HG02798 (cell line): ENCODE measurements at regions not wholly inside any gene's neighbourhood (a gene's known extent, or its start where the extent isn't known, plus 50 kb on each side); places are given as distances from the start of the nearest gene placed in this dataset.

Source experiments
- ATAC-seq: cut with Tn5 transposase; IDR thresholded peaks from one replicate; pipeline ENCODE4 v1.9.1; 2021; ENCODE audit warnings: mild to moderate bottlenecking; ENCODE audit not compliant: unreplicated experiment, poor library complexity

DNA sequence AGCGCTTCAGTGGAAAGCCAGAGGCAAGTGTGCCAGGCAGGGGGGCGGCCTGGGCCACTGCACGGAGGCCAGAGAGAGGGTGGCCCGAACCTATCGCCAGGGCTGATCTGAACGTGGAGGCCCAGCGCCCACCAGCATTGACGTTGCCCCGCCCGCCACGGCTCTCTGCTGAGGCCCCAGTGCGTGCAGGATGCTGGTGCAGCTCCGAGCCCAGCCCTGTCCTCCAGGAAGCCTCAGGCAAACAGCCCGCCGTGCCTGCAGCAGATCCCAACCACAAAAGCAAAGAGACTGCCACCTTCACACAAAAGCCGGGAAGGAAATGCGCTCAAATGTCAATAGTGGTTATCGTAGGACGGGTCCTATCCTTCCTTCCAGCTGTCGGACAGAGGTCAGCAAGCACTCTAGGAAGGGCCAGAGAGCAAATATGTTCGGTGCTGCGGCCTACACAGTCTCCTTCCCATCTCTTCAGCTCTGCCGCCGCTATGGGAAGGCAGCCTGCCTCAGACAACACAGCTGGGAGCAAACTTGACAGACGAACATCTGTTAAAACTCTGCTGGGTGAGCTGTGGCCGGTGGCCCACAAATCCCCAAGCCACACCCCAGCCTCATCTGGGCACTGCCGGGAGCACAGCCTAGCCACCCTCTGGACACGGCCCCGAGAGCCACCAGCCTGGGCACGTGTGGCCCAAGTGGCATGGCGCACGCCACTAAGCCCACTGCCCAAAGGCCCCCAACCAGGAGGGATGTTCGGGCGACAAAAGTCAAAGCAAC is 146.2 kb downstream of the CRYBB2 start:
- ATAC-seq, result no peak

DNA sequence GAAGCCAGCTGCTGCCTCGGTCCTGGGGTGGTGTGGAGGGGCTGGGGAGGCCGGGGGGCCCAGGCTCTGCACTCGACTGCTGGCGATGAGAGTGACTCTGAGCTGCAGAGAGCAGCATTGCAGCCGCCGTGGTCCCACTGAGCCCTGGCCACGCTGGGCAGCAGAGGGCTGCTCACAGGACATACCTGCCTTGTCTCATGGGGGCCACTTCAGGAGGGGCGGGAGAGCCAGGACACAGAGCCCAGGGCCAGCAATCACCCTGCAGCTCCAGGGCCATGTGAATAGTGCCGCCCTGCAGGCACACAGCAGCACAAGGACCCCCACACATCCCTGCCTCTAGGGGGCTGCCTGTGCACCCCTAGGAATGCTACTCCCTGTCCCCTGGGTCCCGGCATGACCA is 147.0 kb downstream of the CRYBB2 start:
- no peak for ATAC-seq

DNA sequence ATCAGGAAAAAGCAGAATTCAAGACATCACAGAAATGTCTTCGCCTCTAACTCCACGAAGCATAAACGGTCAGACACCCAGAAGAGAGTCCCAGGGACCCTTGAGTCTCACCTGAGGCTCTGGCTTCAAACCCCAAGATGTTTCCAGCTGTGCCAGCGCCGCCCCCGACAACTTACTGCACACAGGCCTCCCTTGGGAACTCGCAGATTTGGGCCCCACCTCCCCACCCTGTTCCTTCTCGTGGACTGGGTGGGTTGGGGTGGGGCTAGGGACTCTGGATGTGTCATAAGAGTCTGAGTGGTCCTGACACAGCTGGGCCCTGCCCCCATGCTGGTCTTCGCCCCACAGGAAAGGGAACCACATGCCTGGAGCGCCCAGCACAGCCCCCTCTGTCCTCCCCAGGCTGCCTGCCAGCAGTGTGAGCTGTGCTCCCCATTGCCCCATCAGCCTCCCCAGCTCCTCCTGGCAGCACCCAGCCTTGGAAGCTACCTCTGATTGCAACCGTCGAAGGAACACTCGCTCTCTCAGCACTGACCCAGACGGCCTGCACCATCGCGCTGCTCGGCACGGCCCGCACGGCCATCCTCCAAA is 147.5 kb downstream of the CRYBB2 start:
- no peak for ATAC-seq

DNA sequence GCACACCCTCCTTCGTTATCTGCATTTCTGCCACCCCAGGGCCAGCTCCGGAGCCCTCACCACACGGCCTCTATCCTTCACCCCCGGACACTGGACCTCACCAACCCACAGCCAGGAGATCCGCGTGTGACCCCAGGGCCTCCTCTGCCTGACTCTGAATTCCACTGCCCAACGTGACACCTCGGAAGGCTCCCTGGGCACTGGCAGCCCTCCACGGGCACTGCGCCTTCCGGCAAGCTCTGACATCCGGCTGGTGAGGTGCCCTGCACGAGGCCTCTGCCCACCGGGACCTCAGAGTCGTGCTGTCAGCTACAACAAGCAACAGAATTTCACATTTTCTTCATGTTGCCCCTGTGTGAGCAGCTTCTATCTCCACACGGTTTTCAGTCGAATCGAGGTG is 148.3 kb downstream of the CRYBB2 start:
- no peak for ATAC-seq

- ATAC-seq, result no peak
These were observed 148.8 kb downstream of the CRYBB2 start for GRCh38 chr22:25368271-25368670.

DNA sequence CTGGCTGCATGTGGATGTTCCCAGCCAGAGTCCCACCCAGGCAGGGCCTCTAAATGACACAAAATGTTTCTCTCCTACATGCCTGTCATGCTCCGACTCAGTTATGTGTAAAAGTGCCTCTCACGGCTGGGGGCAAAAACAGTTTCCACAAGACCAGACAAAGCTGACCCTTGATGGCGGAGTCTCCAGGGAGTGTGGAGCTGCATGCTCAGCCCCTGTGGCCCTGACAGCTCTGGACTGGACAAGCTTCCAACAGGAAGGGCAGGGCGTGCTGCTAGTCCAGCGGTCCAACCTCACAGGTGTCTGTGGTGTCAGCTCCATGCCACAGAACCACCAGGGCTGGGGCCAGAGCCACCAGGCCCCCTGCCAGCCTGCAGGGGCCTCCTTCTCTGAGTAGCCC is 149.6 kb downstream of the CRYBB2 start:
- ATAC-seq, result no peak

- ATAC-seq, result no peak
These were observed 150.9 kb downstream of the CRYBB2 start for GRCh38 chr22:25370322-25370721.

GRCh38 chr22:25372000-25372595 is 152.7 kb downstream of the CRYBB2 start:
- ATAC-seq, result no peak

GRCh38 chr22:25373961-25374360 is 154.5 kb downstream of the CRYBB2 start:
- no peak for ATAC-seq

DNA sequence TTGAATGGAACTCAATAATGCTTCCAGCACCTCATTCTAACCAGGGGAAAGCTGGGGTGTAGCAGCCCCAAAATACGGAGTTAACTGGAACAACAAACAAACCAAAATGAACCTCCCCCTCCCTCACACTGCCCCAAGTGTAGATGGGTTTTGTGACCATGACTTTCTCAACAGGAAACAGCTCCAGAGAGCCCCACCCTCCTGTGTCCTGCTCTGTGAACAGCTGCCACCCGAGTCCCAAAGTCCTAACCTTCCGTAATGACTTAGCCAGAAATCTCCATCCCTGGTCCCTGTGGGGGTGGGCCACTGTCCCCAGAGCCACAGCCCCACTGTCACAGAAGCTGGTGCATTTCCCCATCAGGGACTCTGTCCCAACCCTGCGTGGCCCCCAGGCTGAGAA is 155.4 kb downstream of the CRYBB2 start:
- no peak for ATAC-seq

GRCh38 chr22:25375683-25376082 is 156.2 kb downstream of the CRYBB2 start:
- ATAC-seq, result no peak

GRCh38 chr22:25377699-25378098 is 158.3 kb downstream of the CRYBB2 start:
- no peak for ATAC-seq

- ATAC-seq, result no peak
These were observed 160.8 kb downstream of the CRYBB2 start for GRCh38 chr22:25380122-25380747.

- no peak for ATAC-seq
These were observed 163.3 kb downstream of the CRYBB2 start for GRCh38 chr22:25382762-25383161.

- no peak for ATAC-seq
These were observed 163.9 kb downstream of the CRYBB2 start for GRCh38 chr22:25383278-25383820.

- ATAC-seq, result no peak
These were observed 164.5 kb downstream of the CRYBB2 start for GRCh38 chr22:25383892-25384291.

DNA sequence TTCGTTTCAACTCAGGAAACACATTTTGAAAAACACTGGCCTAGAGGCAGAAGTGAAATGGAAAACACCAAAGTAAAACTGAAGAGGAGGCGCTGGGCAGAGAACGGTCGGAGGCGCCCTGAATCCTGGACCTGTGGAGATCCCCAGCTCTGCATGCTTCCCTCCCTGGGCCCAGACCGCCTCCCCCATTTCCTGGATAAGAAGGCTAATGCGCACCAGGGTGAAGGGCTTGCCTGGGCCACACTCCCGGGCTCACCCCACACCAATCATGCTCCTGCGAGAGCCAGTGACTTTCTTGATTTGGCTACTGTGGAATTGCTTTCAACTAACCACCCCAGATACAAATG is 167.1 kb downstream of the CRYBB2 start:
- ATAC-seq, result no peak

GRCh38 chr22:25388415-25388814 is 169.0 kb downstream of the CRYBB2 start:
- no peak for ATAC-seq

DNA sequence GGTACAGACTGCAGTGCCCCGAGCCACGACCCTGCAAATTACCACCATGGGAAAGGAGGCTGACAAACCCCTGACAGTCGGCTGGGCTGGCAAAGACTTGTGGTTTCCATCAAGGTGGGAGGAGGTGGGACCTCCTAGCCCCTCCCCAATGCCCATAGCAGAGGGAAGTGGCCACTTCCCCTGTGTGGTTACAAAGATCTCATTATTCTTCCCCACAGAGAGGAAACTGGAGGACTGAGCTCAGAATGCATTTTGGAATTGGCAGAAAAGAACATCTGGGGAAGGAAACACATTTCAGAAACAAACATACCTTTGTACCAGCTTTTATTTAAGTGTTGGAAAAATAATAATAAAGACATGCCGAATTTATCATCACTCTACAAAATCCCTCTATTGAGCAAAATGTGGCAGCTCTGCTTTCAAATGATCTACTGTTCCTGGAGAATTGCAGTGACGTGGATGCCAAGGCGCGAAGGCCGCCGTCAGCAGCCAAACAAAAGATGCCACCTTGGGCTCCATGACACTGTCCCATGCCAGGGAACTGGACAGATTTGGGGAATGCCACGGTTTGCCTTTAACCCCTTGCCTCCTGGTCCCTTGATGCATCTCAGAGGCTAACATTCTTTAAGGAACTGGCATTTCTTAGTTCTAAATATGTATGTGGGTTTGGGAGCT is 169.6 kb downstream of the CRYBB2 start:
- ATAC-seq, result no peak

DNA sequence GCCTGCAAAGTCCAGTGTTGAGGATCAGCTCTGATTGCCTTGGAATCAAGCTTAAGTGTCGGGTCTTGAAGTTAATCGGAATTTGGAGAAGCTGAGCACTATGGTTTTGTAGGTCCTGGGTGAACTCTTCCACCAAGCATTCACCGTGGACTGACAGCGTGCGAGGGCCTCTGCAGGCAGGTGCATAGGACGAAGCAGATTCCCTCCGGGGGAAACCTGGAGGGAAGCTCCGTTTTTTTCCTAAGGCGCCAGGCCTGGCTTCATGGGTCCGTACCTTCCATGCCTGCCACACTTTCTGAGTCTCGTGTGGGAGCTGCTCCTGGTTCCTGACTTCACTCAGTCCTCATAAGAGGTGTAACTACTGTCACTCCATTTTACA is 170.1 kb downstream of the CRYBB2 start:
- no peak for ATAC-seq
